ENCODE measurements at regions not wholly inside any gene's neighbourhood (a gene's known extent, or its start where the extent isn't known, plus 50 kb on each side); places are given as distances from the start of the nearest gene placed in this dataset.

DNA sequence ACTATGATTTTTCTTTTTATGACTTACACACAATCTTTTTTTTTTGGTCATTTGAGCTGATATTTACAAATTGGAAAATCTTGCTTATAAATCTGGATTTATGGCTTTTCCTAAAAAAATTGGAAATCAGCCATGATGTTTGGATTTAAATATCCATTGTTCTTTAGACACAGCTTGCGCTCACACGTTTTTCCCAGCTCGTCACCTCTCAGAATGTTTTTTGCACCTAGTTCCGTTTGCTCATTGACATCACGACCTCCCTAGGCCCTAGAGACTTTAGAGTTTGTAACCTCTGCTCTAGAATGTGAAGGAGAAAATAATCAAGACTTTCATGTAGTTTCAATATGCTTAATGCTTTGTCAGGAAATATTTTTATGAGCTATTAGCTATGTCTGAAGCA, 930.5 kb downstream of the TLE4 start:
- TF ChIP-seq CTCF (IDR thresholded peaks at IDR 0.05; ENCODE audit: extremely low read depth in 1 of 2, insufficient read depth in 1 of 2, low read depth in 1 of 2, low read length in 2 of 2): no peak
- TF ChIP-seq POLR2A (IDR thresholded peaks at IDR 0.05; ENCODE audit: low read depth, low read length): no peak
- no peak for TF ChIP-seq POLR2AphosphoS5 (IDR thresholded peaks at IDR 0.05; ENCODE audit: insufficient read depth, low read depth, low read length)
- no peak for TF ChIP-seq FOS (IDR thresholded peaks at IDR 0.05; ENCODE audit: borderline replicate concordance, insufficient read depth, low read length)
- no peak for TF ChIP-seq EZH2 (IDR thresholded peaks at IDR 0.05; ENCODE audit: borderline replicate concordance, low read depth, low read length, severe bottlenecking)
- TF ChIP-seq GATA2 (IDR thresholded peaks at IDR 0.05; ENCODE audit: insufficient read depth, insufficient read length, low read depth, low read length): no peak
- no peak for TF ChIP-seq MYC (IDR thresholded peaks at IDR 0.05; ENCODE audit: low read depth, low read length)
